Neural cell (in vitro differentiated cells): ENCODE measurements at regions not wholly inside any gene's neighbourhood (a gene's known extent, or its start where the extent isn't known, plus 50 kb on each side); places are given as distances from the start of the nearest gene placed in this dataset.

Experiments used
- H2AFZ ChIP-seq: fragments of 200-600, 300-800 bp; sonication (generic), shearing (Covaris generic); 2 replicates; pipeline ENCODE4 v1.6.0; 2014; ENCODE audit warnings: low read depth, mild to moderate bottlenecking, antibody characterized with exemption, low read length, moderate library complexity
- H3F3A ChIP-seq: fragments of 200-600 bp; shearing (Covaris generic); 2 replicates; pipeline ENCODE4 v1.6.1; 2016; ENCODE audit warnings: mild to moderate bottlenecking, moderate library complexity, mixed read lengths, antibody characterized with exemption, low read length; ENCODE audit not compliant: insufficient read depth, poor library complexity, severe bottlenecking
- H3K27ac ChIP-seq: fragments of 200-600, 300-800 bp; sonication (generic), shearing (Covaris generic); 2 replicates; pipeline ENCODE4 v1.5.1; 2014; ENCODE audit warnings: mild to moderate bottlenecking, low read length, moderate library complexity
- H3K27me3 ChIP-seq: fragments of 300-800, 200-600 bp; sonication (generic), shearing (Covaris generic); 2 replicates; pipeline ENCODE4 v1.6.0; 2014; ENCODE audit warnings: mild to moderate bottlenecking, low read depth, low read length, moderate library complexity; ENCODE audit not compliant: insufficient read depth
- H3K36me3 ChIP-seq: fragments of 300-800, 200-600 bp; sonication (generic), shearing (Covaris generic); 2 replicates; pipeline ENCODE4 v1.5.1; 2014; ENCODE audit warnings: mild to moderate bottlenecking, antibody characterized with exemption, low read length, moderate library complexity; ENCODE audit not compliant: insufficient read depth
- H3K4me2 ChIP-seq: fragments of 300-800, 200-600 bp; sonication (generic), shearing (Covaris generic); 2 replicates; pipeline ENCODE4 v1.6.0; 2014; ENCODE audit warnings: mild to moderate bottlenecking, low read length
- H3K4me3 ChIP-seq: fragments of 300-800, 200-600 bp; sonication (generic), shearing (Covaris generic); 2 replicates; pipeline ENCODE4 v1.5.1; 2014; ENCODE audit warnings: mild to moderate bottlenecking, low read length, moderate library complexity
- H3K79me2 ChIP-seq: fragments of 200-600 bp; shearing (Covaris generic); replicated peaks from 2 replicates; pipeline ENCODE4 v1.6.0; 2014; ENCODE audit warnings: mild to moderate bottlenecking, low read length, moderate library complexity; ENCODE audit not compliant: insufficient read depth
- H3K9ac ChIP-seq: fragments of 300-800, 200-600 bp; sonication (generic), shearing (Covaris generic); 2 replicates; pipeline ENCODE4 v1.6.1; 2016; ENCODE audit warnings: mild to moderate bottlenecking, low read length, mixed read lengths
- H3K9me2 ChIP-seq: fragments of 200-600 bp; shearing (Covaris generic); 2 replicates; pipeline ENCODE4 v1.6.1; 2016; ENCODE audit warnings: mild to moderate bottlenecking, low read length, mixed read lengths; ENCODE audit not compliant: insufficient read depth
- H3K9me3 ChIP-seq: fragments of 200-600, 300-800 bp; sonication (generic), shearing (Covaris generic); 2 replicates; pipeline ENCODE4 v1.6.1; 2016; ENCODE audit warnings: mild to moderate bottlenecking, mixed run types, low read length, moderate library complexity, mixed read lengths
- H4K20me1 ChIP-seq: fragments of 200-600 bp; shearing (Covaris generic); 2 replicates; pipeline ENCODE4 v1.6.1; 2016; ENCODE audit warnings: mild to moderate bottlenecking, mixed run types; ENCODE audit not compliant: insufficient read depth
- CTCF ChIP-seq: fragments of 450-650 bp; IDR thresholded peaks from 2 replicates; pipeline ENCODE4 v1.5.1; 2014; ENCODE audit warnings: antibody characterized with exemption, mild to moderate bottlenecking, moderate library complexity; ENCODE audit not compliant: poor library complexity, severe bottlenecking
- EP300 ChIP-seq: fragments of 450-650 bp; conservative IDR thresholded peaks from 2 replicates; pipeline ENCODE4 v1.6.1; 2014; ENCODE audit warnings: antibody characterized with exemption, mild to moderate bottlenecking, moderate library complexity; ENCODE audit not compliant: poor library complexity, severe bottlenecking
- EZH2 ChIP-seq: fragments of 200-600, 300-800 bp; shearing (Covaris generic), sonication (generic); IDR thresholded peaks from 2 replicates; pipeline ENCODE4 v1.6.1; 2014; ENCODE audit warnings: antibody characterized with exemption, low read length, borderline replicate concordance, mild to moderate bottlenecking; ENCODE audit not compliant: insufficient read depth, poor library complexity, severe bottlenecking
- MXI1 ChIP-seq: fragments of 450-650 bp; conservative IDR thresholded peaks from 2 replicates; pipeline ENCODE4 v1.6.1; 2014; ENCODE audit warnings: antibody characterized with exemption, mild to moderate bottlenecking; ENCODE audit not compliant: poor library complexity, severe bottlenecking
- RAD21 ChIP-seq: fragments of 450-650 bp; conservative IDR thresholded peaks from 2 replicates; pipeline ENCODE4 v1.6.1; 2014; ENCODE audit warnings: antibody characterized with exemption, mild to moderate bottlenecking, moderate library complexity
- REST ChIP-seq: IDR thresholded peaks from 2 replicates; pipeline ENCODE4 v1.6.1; 2012; ENCODE audit warnings: borderline replicate concordance
- SMC3 ChIP-seq: fragments of 450-650 bp; conservative IDR thresholded peaks from 2 replicates; pipeline ENCODE4 v1.6.1; 2014; ENCODE audit warnings: antibody characterized with exemption, mild to moderate bottlenecking, moderate library complexity; ENCODE audit not compliant: poor library complexity
- TAF1 ChIP-seq: IDR thresholded peaks from 2 replicates; pipeline ENCODE4 v1.6.1; 2012; ENCODE audit warnings: low read depth

DNA sequence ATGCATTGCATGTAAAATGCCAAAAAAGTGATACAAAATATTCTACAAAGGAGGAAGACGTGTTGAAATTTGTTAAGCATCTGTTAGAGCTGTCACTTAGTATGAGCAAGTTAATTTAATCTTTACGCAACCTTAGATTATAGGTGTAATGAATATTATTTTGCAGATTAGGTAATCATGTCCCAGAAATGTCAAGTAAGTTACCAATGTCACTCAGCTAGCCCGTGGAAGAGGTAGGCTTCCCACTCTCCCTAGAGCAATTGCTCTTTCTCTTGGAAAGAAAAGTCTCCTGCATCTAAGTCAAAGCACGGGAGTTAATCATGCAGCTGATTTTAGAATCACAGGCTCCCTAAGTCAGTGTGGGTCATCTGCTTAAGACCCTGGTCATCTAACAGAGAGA is 830.4 kb upstream of the IGFBP3 start:
- Histone ChIP-seq H3K79me2 (no peaks in the 10 kb centered on the region), H3K36me3 (no peaks in the 10 kb centered on the region), H3F3A (no peaks in the 10 kb centered on the region), H3K27ac (no peak overlapping the region), H3K4me3 (no peak overlapping the region), H3K27me3 (no peaks in the 10 kb centered on the region), H4K20me1 (no peaks in the 10 kb centered on the region), H3K9ac (no peak overlapping the region), H3K9me2 (no peaks in the 10 kb centered on the region), H2AFZ (no peak overlapping the region), H3K4me2 (no peak overlapping the region), H3K9me3 (no peaks in the 10 kb centered on the region)
- no peak for TF ChIP-seq CTCF
- no peak for TF ChIP-seq TAF1
- TF ChIP-seq RAD21: no peak
- TF ChIP-seq MXI1: no peak

DNA sequence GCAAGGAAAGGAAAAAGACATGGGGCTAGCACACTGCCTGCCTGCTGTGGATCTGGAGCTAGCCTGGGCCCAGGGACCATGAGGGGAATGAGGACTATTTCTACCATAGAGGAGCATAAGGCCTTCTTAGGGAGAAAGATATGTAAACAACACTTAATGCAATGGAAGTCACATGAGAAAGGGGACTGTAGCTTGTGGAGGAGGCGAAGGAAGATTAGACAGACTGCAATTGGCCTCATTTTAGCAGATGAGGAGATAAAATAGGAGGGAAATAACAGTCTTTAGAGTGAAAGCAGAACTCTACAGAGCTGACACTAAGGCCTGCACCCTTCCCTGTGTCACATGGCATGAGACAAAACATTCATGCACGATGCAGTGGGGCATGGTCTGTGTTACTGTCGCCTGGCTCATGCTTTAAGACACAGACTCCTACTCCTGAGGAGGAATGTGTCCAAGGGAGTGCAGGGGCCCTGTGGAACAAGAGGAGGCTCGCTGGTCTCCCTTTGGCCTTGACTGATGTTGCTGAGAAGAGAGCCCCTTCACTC is 829.3 kb upstream of the IGFBP3 start:
- Histone ChIP-seq H3K4me2 (no peak overlapping the region), H2AFZ (no peak overlapping the region), H3K4me3 (no peak overlapping the region), H3K27me3 (no peaks in the 10 kb centered on the region), H3K79me2 (no peaks in the 10 kb centered on the region), H3K27ac (no peak overlapping the region), H4K20me1 (no peaks in the 10 kb centered on the region), H3K9me2 (no peaks in the 10 kb centered on the region), H3K9ac (no peak overlapping the region), H3K9me3 (no peaks in the 10 kb centered on the region), H3K36me3 (no peaks in the 10 kb centered on the region), H3F3A (no peaks in the 10 kb centered on the region)
- TF ChIP-seq EZH2: no peak
- no peak for TF ChIP-seq SMC3
- no peak for TF ChIP-seq MXI1
- no peak for TF ChIP-seq EP300
- TF ChIP-seq CTCF: no peak
- TF ChIP-seq REST: no peak
